Activated CD8-positive, alpha-beta T cell treated with anti-CD3 and anti-CD28 coated beads, Interleukin-2, amount 10 ng/mL, durations not matched to agents 7 days and 5 days (primary cell): ENCODE measurements at regions not wholly inside any gene's neighbourhood (a gene's known extent, or its start where the extent isn't known, plus 50 kb on each side); places are given as distances from the start of the nearest gene placed in this dataset.

Source experiments
- ATAC-seq: fragments of 150-1000 bp; cut with Tn5 transposase; one replicate; pipeline ENCODE4 v1.10.0; 2021; ENCODE audit warnings: moderate library complexity
- CTCF ChIA-PET: fragments of 350-600 bp; sonication (Branson Sonifier 250); formaldehyde crosslinking; loops from one replicate; lab custom pipeline; 2021; ENCODE audit warnings: antibody characterized with exemption; lab: Charles Lee
- POLR2A ChIA-PET: fragments of 350-600 bp; sonication (Branson Sonifier 250); formaldehyde crosslinking; loops from one replicate; lab custom pipeline; 2021; ENCODE audit warnings: antibody characterized with exemption; lab: Charles Lee
- DNase-seq: peaks from one replicate; pipeline ENCODE4 v3.0.0-alpha.2; 2020
- H3K27ac Mint-ChIP-seq: one replicate; pipeline ENCODE4 v1.8.0; 2021; ENCODE audit warnings: mild to moderate bottlenecking, mixed read lengths
- H3K27me3 Mint-ChIP-seq: one replicate; pipeline ENCODE4 v1.8.0; 2021; ENCODE audit warnings: low read depth, mixed read lengths
- H3K36me3 Mint-ChIP-seq: one replicate; pipeline ENCODE4 v1.8.0; 2021; ENCODE audit warnings: low read depth, mixed read lengths
- H3K4me1 Mint-ChIP-seq: one replicate; pipeline ENCODE4 v1.8.0; 2021; ENCODE audit warnings: low read depth, mixed read lengths
- H3K4me3 Mint-ChIP-seq: one replicate; pipeline ENCODE4 v1.8.0; 2021; ENCODE audit warnings: mild to moderate bottlenecking, mixed read lengths
- H3K9me3 Mint-ChIP-seq: one replicate; pipeline ENCODE4 v1.8.0; 2022; ENCODE audit warnings: mixed read lengths; ENCODE audit not compliant: insufficient read depth

GRCh38 chr2:16615687-16616615 lies 49.7 kb downstream of the CYRIA start:
- no peak overlapping the region for H3K27ac Mint-ChIP-seq
- POLR2A ChIA-PET, result no interaction called here

GRCh38 chr2:16615246-16615645 lies 50.4 kb downstream of the CYRIA start:
- no peaks in the 10 kb centered on the region for H3K4me1 Mint-ChIP-seq
- DNase-seq (no peak), ATAC-seq (no peak)
- H3K27ac Mint-ChIP-seq, result no peak overlapping the region
- ChIA-PET POLR2A (no interaction called here), CTCF (interaction anchor here (0.8 to 2.4 kb wide), 2 partner anchors 13 to 142 kb away, joined by 3 to 12 read pairs; no protein-coding TSS in a partner anchor)
- H3K9me3 Mint-ChIP-seq, result no peaks in the 10 kb centered on the region
- H3K36me3 Mint-ChIP-seq, result no peaks in the 10 kb centered on the region
- H3K27me3 Mint-ChIP-seq, result peaks cover 5% of the 10 kb centered on the region
- H3K4me3 Mint-ChIP-seq, result no peak overlapping the region

More at GRCh38 chr2:16615687-16616615, 49.7 kb downstream of the CYRIA start:
- Mint-ChIP-seq H3K27me3 (peaks cover 5% of the 10 kb centered on the region), H3K36me3 (no peaks in the 10 kb centered on the region), H3K4me3 (no peak overlapping the region), H3K9me3 (no peaks in the 10 kb centered on the region), H3K4me1 (no peaks in the 10 kb centered on the region)
- DNase-seq, result no peak
- ATAC-seq, result no peak
- CTCF ChIA-PET, result interaction anchor here (2.7 kb wide), 1 partner anchor 141 kb away, joined by 10 read pairs; no protein-coding TSS in a partner anchor

- H3K36me3 Mint-ChIP-seq, result no peaks in the 10 kb centered on the region
- no peak overlapping the region for H3K4me3 Mint-ChIP-seq
- H3K27ac Mint-ChIP-seq, result no peak overlapping the region
- POLR2A ChIA-PET, result no interaction called here
- H3K4me1 Mint-ChIP-seq, result peaks cover under 1% of the 10 kb centered on the region
- ATAC-seq, result no peak
- no peak for DNase-seq
- CTCF ChIA-PET, result interaction anchor here (0.8 to 2.4 kb wide), 4 partner anchors 8 to 143 kb away, joined by 3 to 14 read pairs (median 8); no protein-coding TSS in a partner anchor
- peaks cover 5% of the 10 kb centered on the region for H3K27me3 Mint-ChIP-seq
- H3K9me3 Mint-ChIP-seq, result no peaks in the 10 kb centered on the region
Observed at GRCh38 chr2:16614314-16614860, 51.2 kb downstream of the CYRIA start.

- Mint-ChIP-seq H3K27ac (no peak overlapping the region), H3K36me3 (no peaks in the 10 kb centered on the region)
Observed at GRCh38 chr2:16613539-16614011, 52.1 kb downstream of the CYRIA start.

GRCh38 chr2:16612490-16612889 lies 53.1 kb downstream of the CYRIA start:
- DNase-seq (no peak), ATAC-seq (no peak)
- Mint-ChIP-seq H3K36me3 (no peaks in the 10 kb centered on the region), H3K27ac (no peak overlapping the region), H3K27me3 (peaks cover 5% of the 10 kb centered on the region), H3K4me3 (no peak overlapping the region), H3K9me3 (no peaks in the 10 kb centered on the region), H3K4me1 (peaks cover 8% of the 10 kb centered on the region)
- POLR2A ChIA-PET, result no interaction called here
- CTCF ChIA-PET, result interaction anchor here (2.1 kb wide), 1 partner anchor 10 kb away, joined by 14 read pairs; no protein-coding TSS in a partner anchor

More at GRCh38 chr2:16613539-16614011, 52.1 kb downstream of the CYRIA start:
- ChIA-PET CTCF (interaction anchor here (0.5 to 2.4 kb wide), 7 partner anchors 8 to 143 kb away, joined by 3 to 14 read pairs (median 3); no protein-coding TSS in a partner anchor), POLR2A (no interaction called here)
- H3K9me3 Mint-ChIP-seq, result no peaks in the 10 kb centered on the region
- DNase-seq (no peak), ATAC-seq (no peak)
- no peak overlapping the region for H3K4me3 Mint-ChIP-seq
- H3K4me1 Mint-ChIP-seq, result peaks cover 7% of the 10 kb centered on the region
- H3K27me3 Mint-ChIP-seq, result peaks cover 5% of the 10 kb centered on the region

GRCh38 chr2:16609786-16610185 lies 55.8 kb downstream of the CYRIA start:
- ATAC-seq (no peak), DNase-seq (no peak)
- ChIA-PET POLR2A (no interaction called here), CTCF (interaction anchor here (0.6 to 1.9 kb wide), 11 partner anchors 8 to 670 kb away, joined by 3 to 22 read pairs (median 8); partner anchors contain the start of gene MYCN)
- Mint-ChIP-seq H3K27me3 (peaks cover 8% of the 10 kb centered on the region), H3K36me3 (no peaks in the 10 kb centered on the region), H3K27ac (no peak overlapping the region), H3K4me1 (peaks cover 8% of the 10 kb centered on the region), H3K4me3 (no peak overlapping the region), H3K9me3 (no peaks in the 10 kb centered on the region)

GRCh38 chr2:16608661-16609643 lies 56.7 kb downstream of the CYRIA start:
- peak; percentile 96 for ATAC-seq
- no peaks in the 10 kb centered on the region for H3K9me3 Mint-ChIP-seq
- peaks cover 3% of the 10 kb centered on the region for H3K27me3 Mint-ChIP-seq
- peaks cover 8% of the 10 kb centered on the region for H3K4me1 Mint-ChIP-seq
- POLR2A ChIA-PET, result no interaction called here
- no peaks in the 10 kb centered on the region for H3K36me3 Mint-ChIP-seq
- peak; percentile 91 for DNase-seq
- peak overlapping the region; percentile 83 for H3K27ac Mint-ChIP-seq
- peak overlapping the region; percentile 78 for H3K4me3 Mint-ChIP-seq
- CTCF ChIA-PET, result interaction anchor here (0.6 to 1.9 kb wide), 22 partner anchors 9 to 971 kb away, joined by 3 to 22 read pairs (median 4); partner anchors contain the start of gene MYCN

- peaks cover 3% of the 10 kb centered on the region for H3K27me3 Mint-ChIP-seq
- no peak overlapping the region for H3K4me3 Mint-ChIP-seq
- peaks cover 8% of the 10 kb centered on the region for H3K4me1 Mint-ChIP-seq
- ATAC-seq, result no peak
- H3K27ac Mint-ChIP-seq, result no peak overlapping the region
- no peak for DNase-seq
- ChIA-PET CTCF (interaction anchor here (1.3 kb wide), 1 partner anchor 667 kb away, joined by 4 read pairs; the partner anchor contains the start of gene MYCN), POLR2A (no interaction called here)
- no peaks in the 10 kb centered on the region for H3K36me3 Mint-ChIP-seq
- H3K9me3 Mint-ChIP-seq, result no peaks in the 10 kb centered on the region
Observed at GRCh38 chr2:16607301-16607700, 58.3 kb downstream of the CYRIA start.

GRCh38 chr2:16604236-16604635 lies 61.4 kb downstream of the CYRIA start:
- Mint-ChIP-seq H3K36me3 (no peaks in the 10 kb centered on the region), H3K27ac (no peak overlapping the region), H3K27me3 (peaks cover 3% of the 10 kb centered on the region), H3K4me3 (no peak overlapping the region), H3K9me3 (no peaks in the 10 kb centered on the region), H3K4me1 (peaks cover 6% of the 10 kb centered on the region)
- ATAC-seq, result no peak
- ChIA-PET POLR2A (no interaction called here), CTCF (interaction anchor here (1.1 kb wide), 1 partner anchor 9 kb away, joined by 3 read pairs; no protein-coding TSS in a partner anchor)
- no peak for DNase-seq

GRCh38 chr2:16591370-16591933 lies 74.2 kb downstream of the CYRIA start:
- H3K4me1 Mint-ChIP-seq, result no peaks in the 10 kb centered on the region
- no peaks in the 10 kb centered on the region for H3K9me3 Mint-ChIP-seq
- CTCF ChIA-PET, result no interaction called here
- POLR2A ChIA-PET, result no interaction called here
- ATAC-seq (no peak), DNase-seq (no peak)
- H3K27me3 Mint-ChIP-seq, result no peaks in the 10 kb centered on the region
- no peaks in the 10 kb centered on the region for H3K36me3 Mint-ChIP-seq
- no peak overlapping the region for H3K4me3 Mint-ChIP-seq
- no peak overlapping the region for H3K27ac Mint-ChIP-seq
